Psoas muscle (tissue), 7 donors: ENCODE measurements at regions not wholly inside any gene's neighbourhood (a gene's known extent, or its start where the extent isn't known, plus 50 kb on each side); places are given as distances from the start of the nearest gene placed in this dataset.

Experiments
- ATAC-seq, 4 donors: fragments of 200-7000 bp; cut with Tn5 transposase; one replicate each; pipeline ENCODE4 v1.9.1; 2020; ENCODE audit warnings: moderate library complexity in 3 of 4, mild to moderate bottlenecking in 2 of 4
- DNase-seq, 2 donors: peaks; one replicate each; pipeline ENCODE4 v3.0.0-alpha.2; 2020
- H3K27ac ChIP-seq: fragments of 200-600 bp; one replicate; pipeline ENCODE4 v1.8.0; 2022
- H3K27me3 ChIP-seq, 3 donors: fragments of 200-600 bp in 1 of 3; one replicate each; pipeline versions ENCODE4 v1.6.1 to v1.8.0; 2013 to 2022; ENCODE audit warnings: low read length in 2 of 3, mild to moderate bottlenecking in 2 of 3, moderate library complexity in 1 of 3; ENCODE audit not compliant: insufficient read depth in 3 of 3
- H3K36me3 ChIP-seq, 2 donors: fragments of 200-600 bp in 1 of 2; one replicate each; pipeline versions ENCODE4 v1.6.1 to v1.8.0; 2013 to 2022; ENCODE audit warnings: low read depth in 1 of 2, mild to moderate bottlenecking in 1 of 2, moderate library complexity in 1 of 2; ENCODE audit not compliant: insufficient read depth in 1 of 2
- H3K4me1 ChIP-seq: fragments of 200-600 bp; one replicate; pipeline ENCODE4 v1.8.0; 2022
- H3K4me3 ChIP-seq: fragments of 200-600 bp; one replicate; pipeline ENCODE4 v1.8.0; 2022; ENCODE audit warnings: mild to moderate bottlenecking
- H3K9me3 ChIP-seq: fragments of 200-600 bp; one replicate; pipeline ENCODE4 v1.8.0; 2022
- CTCF ChIP-seq: fragments of 200-600 bp; IDR thresholded peaks from one replicate; pipeline ENCODE4 v1.8.0; 2022; ENCODE audit warnings: antibody characterized with exemption
- WGBS, 3 donors: extraction: QIAGEN DNeasy Blood & Tissue Kit; methylation state at CpG; one replicate each; pipeline versions ENCODE4 v1.1.6 to v1.1.7; 2013; 5-methylcytosine and 5-hydroxymethylcytosine counted together
- intact Hi-C, 2 donors: fragments of 100-400 bp; cut with DNase I; formaldehyde crosslinking; loops; one replicate each; pipeline versions ENCODE4 v1.11.0 to v1.14.2; 2022
- donor health status: healthy with polysubstance abuse.
- donor health status: DM: no; HTN: no; CAD: no; lungs with moderate emphysema.
- donor health status: Bipolar disorder and iron deficiency.
- donor health status: healthy.
- donor health status: DM: yes; HTN: yes; CAD: no.
- donor health status: DM: no; HTN: no; CAD: no.
- donor health status: DM: yes; HTN: yes; CAD: no.

DNA sequence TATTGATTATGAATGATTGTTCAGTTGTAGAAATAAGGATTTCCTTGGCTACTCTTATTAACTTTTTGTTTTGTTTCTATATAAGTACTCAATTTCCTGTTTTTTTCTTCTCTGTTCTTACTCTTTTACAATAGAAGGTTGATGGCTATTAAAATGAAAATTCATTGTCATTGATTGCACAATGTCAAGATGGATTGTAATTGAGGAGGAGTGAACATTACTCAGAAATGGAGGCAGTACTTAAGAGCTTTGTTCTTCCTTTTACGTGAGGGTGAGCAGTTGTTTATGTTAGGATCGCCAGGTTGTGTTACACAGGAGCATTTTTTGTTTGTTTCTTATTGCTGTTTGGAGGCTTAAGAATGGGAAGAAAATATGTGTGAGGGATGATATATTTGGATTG, 2062.4 kb downstream of the ARAP2 start:
- WGBS, 3 donors = 74 to 79% (median 78%) methylated on average over 2 of the region's 2 CpGs
- no peak for ATAC-seq
- no peak overlapping the region for H3K27ac ChIP-seq

GRCh38 chr4:34182306-34182705, 2062.0 kb downstream of the ARAP2 start:
- Histone ChIP-seq H3K27ac (no peak overlapping the region), H3K4me1 (no peaks in the 10 kb centered on the region), H3K4me3 (no peak overlapping the region), H3K27me3 (no peaks in the 10 kb centered on the region), H3K9me3 (no peaks in the 10 kb centered on the region), H3K36me3 (no peaks in the 10 kb centered on the region)
- intact Hi-C loops = no loop called here
- no peak for TF ChIP-seq CTCF
- DNase-seq (peak in 1 of 2 donors; percentile 13), ATAC-seq (no peak)
- WGBS, 3 donors = 64 to 76% (median 66%) methylated on average over 4 of the region's 4 CpGs

More for the DNA sequence above, 2062.4 kb downstream of the ARAP2 start:
- Histone ChIP-seq H3K4me1 (no peaks in the 10 kb centered on the region), H3K27me3 (no peaks in the 10 kb centered on the region), H3K36me3 (no peaks in the 10 kb centered on the region), H3K4me3 (no peak overlapping the region), H3K9me3 (no peaks in the 10 kb centered on the region)
- DNase-seq = no peak
- intact Hi-C loops = no loop called here
- no peak for TF ChIP-seq CTCF

DNA sequence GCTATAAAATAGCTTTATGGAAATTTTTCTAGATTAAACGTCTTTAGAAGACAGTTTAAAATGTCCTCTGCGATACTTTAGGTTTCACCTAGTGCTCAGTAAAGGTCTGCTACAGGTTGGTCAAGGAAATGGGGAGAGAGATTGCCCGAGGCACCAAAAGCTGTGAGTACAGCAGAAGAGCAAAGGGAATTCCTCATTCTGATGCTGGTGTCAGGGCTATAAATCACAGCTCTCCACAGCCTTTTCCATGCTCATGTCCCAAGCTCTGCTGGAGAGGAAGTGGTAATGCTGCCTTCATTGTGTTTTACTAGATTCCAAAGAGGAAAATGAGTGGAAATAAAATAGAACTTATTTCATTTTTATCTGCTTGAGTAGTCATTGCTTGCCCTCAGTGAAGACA, 2060.4 kb downstream of the ARAP2 start:
- no peaks in the 10 kb centered on the region for H3K27me3 ChIP-seq
- ATAC-seq (no peak), DNase-seq (no peak)
- no peak overlapping the region for H3K27ac ChIP-seq
- H3K4me3 ChIP-seq = no peak overlapping the region
- 61 to 73% (median 64%) methylated on average over 3 of the region's 3 CpGs for WGBS, 3 donors
- no peaks in the 10 kb centered on the region for H3K4me1 ChIP-seq
- no peaks in the 10 kb centered on the region for H3K36me3 ChIP-seq
- intact Hi-C loops = no loop called here
- H3K9me3 ChIP-seq = no peaks in the 10 kb centered on the region
- no peak for TF ChIP-seq CTCF

GRCh38 chr4:34187056-34187455, 2057.3 kb downstream of the ARAP2 start:
- H3K4me1 ChIP-seq = no peaks in the 10 kb centered on the region
- no peak overlapping the region for H3K27ac ChIP-seq
- no peak for DNase-seq
- TF ChIP-seq CTCF = no peak
- WGBS, 3 donors = 43 to 45% (median 44%) methylated on average over 1 of the region's 1 CpG
- H3K36me3 ChIP-seq = no peaks in the 10 kb centered on the region
- no peak overlapping the region for H3K4me3 ChIP-seq
- ATAC-seq = no peak
- no peaks in the 10 kb centered on the region for H3K9me3 ChIP-seq
- intact Hi-C loops = no loop called here
- H3K27me3 ChIP-seq = no peaks in the 10 kb centered on the region

GRCh38 chr4:34191443-34191842, 2052.9 kb downstream of the ARAP2 start:
- H3K36me3 ChIP-seq = no peaks in the 10 kb centered on the region
- no peak overlapping the region for H3K4me3 ChIP-seq
- no peak for DNase-seq
- intact Hi-C loops = no loop called here
- H3K27me3 ChIP-seq = no peaks in the 10 kb centered on the region
- no peaks in the 10 kb centered on the region for H3K9me3 ChIP-seq
- H3K4me1 ChIP-seq = no peaks in the 10 kb centered on the region
- no peak for ATAC-seq
- TF ChIP-seq CTCF = no peak
- H3K27ac ChIP-seq = no peak overlapping the region
